ENCODE measurements at regions not wholly inside any gene's neighbourhood (a gene's known extent, or its start where the extent isn't known, plus 50 kb on each side); places are given as distances from the start of the nearest gene placed in this dataset.

DNA sequence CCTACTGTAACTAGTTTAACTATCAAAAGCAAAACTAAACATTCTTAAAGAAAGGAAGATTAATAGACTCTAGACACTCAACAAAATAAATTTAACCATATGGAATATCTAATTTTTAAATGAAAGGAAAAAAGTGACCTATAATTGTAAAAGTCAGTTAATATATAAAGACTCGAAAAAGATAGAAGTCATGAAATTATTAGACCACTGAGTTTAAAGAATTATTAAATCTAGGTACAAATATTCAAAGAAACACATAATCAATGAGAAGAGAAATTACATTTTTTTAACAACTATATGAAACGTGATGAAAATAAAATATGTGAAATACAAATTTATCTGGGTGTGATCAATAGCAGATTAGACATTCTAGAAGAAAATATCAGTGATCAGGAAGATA is 706.8 kb upstream of the PCDH20 start:
- Histone ChIP-seq H3K9ac (ENCODE audit: low read length) (no peak overlapping the region), H2AFZ (ENCODE audit: low read depth, low read length) (no peak overlapping the region), H3K4me2 (ENCODE audit: low read length) (no peak overlapping the region), H3K4me3 (ENCODE audit: insufficient read depth, low read depth, low read length) (no peak overlapping the region), H3K36me3 (ENCODE audit: insufficient read depth, low read length) (no peaks in the 10 kb centered on the region), H4K20me1 (ENCODE audit: insufficient read depth, low read length) (no peaks in the 10 kb centered on the region), H3K4me1 (ENCODE audit: insufficient read depth, low read length) (no peaks in the 10 kb centered on the region), H3K27ac (ENCODE audit: low read depth, low read length) (no peak overlapping the region), H3K27me3 (ENCODE audit: insufficient read depth, low read length) (no peaks in the 10 kb centered on the region), H3K9me3 (ENCODE audit: insufficient read depth, low read depth, low read length) (no peaks in the 10 kb centered on the region), H3K79me2 (ENCODE audit: insufficient read depth, low read length) (no peaks in the 10 kb centered on the region)
- Mint-ChIP-seq H3K4me3 (ENCODE audit: unreplicated experiment) (no peak overlapping the region), H3K27ac (ENCODE audit: unreplicated experiment) (no peak overlapping the region), H3K4me1 (ENCODE audit: low read depth, unreplicated experiment) (no peaks in the 10 kb centered on the region), H3K36me3 (ENCODE audit: low read depth, unreplicated experiment) (no peaks in the 10 kb centered on the region), H3K27me3 (ENCODE audit: low read depth, unreplicated experiment) (no peaks in the 10 kb centered on the region), H3K9me3 (ENCODE audit: unreplicated experiment) (no peaks in the 10 kb centered on the region)
- no peak for FAIRE-seq
- DNase-seq (ENCODE audit: low read depth) = no peak
- TF ChIP-seq, protein P1, sequence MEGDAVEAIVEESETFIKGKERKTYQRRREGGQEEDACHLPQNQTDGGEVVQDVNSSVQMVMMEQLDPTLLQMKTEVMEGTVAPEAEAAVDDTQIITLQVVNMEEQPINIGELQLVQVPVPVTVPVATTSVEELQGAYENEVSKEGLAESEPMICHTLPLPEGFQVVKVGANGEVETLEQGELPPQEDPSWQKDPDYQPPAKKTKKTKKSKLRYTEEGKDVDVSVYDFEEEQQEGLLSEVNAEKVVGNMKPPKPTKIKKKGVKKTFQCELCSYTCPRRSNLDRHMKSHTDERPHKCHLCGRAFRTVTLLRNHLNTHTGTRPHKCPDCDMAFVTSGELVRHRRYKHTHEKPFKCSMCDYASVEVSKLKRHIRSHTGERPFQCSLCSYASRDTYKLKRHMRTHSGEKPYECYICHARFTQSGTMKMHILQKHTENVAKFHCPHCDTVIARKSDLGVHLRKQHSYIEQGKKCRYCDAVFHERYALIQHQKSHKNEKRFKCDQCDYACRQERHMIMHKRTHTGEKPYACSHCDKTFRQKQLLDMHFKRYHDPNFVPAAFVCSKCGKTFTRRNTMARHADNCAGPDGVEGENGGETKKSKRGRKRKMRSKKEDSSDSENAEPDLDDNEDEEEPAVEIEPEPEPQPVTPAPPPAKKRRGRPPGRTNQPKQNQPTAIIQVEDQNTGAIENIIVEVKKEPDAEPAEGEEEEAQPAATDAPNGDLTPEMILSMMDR (IDR thresholded peaks at IDR 0.05; ENCODE audit: insufficient read depth, low read depth, low read length) = no peak
- no peak for TF ChIP-seq EZH2 (IDR thresholded peaks at IDR 0.05; ENCODE audit: insufficient read depth, low read length)

DNA sequence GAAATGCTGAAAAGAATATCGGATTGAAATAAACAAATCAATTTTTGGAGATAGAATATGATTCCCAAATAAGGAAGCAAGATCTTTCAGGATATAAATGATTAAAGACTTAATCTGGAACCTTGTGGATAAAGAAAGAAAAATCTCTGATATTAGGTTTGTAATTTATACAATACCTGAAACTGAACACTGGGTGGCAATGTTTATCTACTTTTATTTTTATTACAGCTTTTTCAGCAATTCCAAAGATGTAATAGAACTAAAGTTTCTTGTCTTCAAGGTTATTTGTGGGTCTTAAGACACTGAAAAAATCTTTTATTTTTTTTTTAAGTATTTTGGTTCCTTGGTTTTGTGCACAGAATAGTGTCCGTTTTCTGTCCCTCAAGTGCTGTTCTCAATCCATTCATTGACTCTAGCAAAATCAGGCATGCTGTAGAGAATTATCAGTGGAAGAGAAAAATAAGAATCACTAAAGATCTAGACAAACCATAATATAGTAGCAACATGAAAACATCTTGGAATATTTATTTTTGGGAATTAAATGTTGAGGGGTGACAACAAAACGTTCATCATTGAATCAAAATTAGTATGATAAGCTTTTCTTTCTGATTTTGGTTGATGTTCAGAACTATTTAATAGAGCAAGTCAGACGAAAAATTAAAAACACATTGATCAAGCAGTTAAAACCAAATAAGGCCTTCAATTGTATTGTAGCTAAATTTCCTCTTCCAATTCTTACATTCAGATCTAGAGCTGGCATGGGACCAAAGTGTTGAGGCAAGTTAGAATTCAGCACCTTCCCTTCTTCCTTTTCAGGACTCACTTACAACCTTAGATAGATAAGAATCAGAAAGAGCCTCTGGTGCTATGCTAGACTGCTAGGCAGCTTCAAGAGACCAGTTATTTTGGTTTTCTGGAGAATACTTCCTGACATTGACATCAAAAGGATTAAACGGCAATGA is 704.4 kb upstream of the PCDH20 start:
- no peaks in the 10 kb centered on the region for H3K36me3 ChIP-seq (ENCODE audit: insufficient read depth, low read length)
- no peak overlapping the region for H3K4me3 Mint-ChIP-seq (ENCODE audit: unreplicated experiment)
- TF ChIP-seq, protein P1 (IDR thresholded peaks at IDR 0.05; ENCODE audit: insufficient read depth, low read depth, low read length) = no peak
- TF ChIP-seq EZH2 (IDR thresholded peaks at IDR 0.05; ENCODE audit: insufficient read depth, low read length) = no peak
- FAIRE-seq (no peak), DNase-seq (ENCODE audit: low read depth) (peak; percentile 0)
- no peaks in the 10 kb centered on the region for H3K4me1 Mint-ChIP-seq (ENCODE audit: low read depth, unreplicated experiment)
- H4K20me1 ChIP-seq (ENCODE audit: insufficient read depth, low read length) = no peaks in the 10 kb centered on the region
- H3K27ac ChIP-seq (ENCODE audit: low read depth, low read length) = no peak overlapping the region
- H2AFZ ChIP-seq (ENCODE audit: low read depth, low read length) = no peak overlapping the region
- no peak overlapping the region for H3K9ac ChIP-seq (ENCODE audit: low read length)
- H3K27me3 Mint-ChIP-seq (ENCODE audit: low read depth, unreplicated experiment) = no peaks in the 10 kb centered on the region
- H3K4me2 ChIP-seq (ENCODE audit: low read length) = no peak overlapping the region
- H3K4me3 ChIP-seq (ENCODE audit: insufficient read depth, low read depth, low read length) = no peak overlapping the region
- no peaks in the 10 kb centered on the region for H3K9me3 Mint-ChIP-seq (ENCODE audit: unreplicated experiment)
- no peaks in the 10 kb centered on the region for H3K79me2 ChIP-seq (ENCODE audit: insufficient read depth, low read length)
- no peaks in the 10 kb centered on the region for H3K4me1 ChIP-seq (ENCODE audit: insufficient read depth, low read length)
- H3K36me3 Mint-ChIP-seq (ENCODE audit: low read depth, unreplicated experiment) = no peaks in the 10 kb centered on the region
- H3K27me3 ChIP-seq (ENCODE audit: insufficient read depth, low read length) = no peaks in the 10 kb centered on the region
- H3K9me3 ChIP-seq (ENCODE audit: insufficient read depth, low read depth, low read length) = no peaks in the 10 kb centered on the region
- no peak overlapping the region for H3K27ac Mint-ChIP-seq (ENCODE audit: unreplicated experiment)

DNA sequence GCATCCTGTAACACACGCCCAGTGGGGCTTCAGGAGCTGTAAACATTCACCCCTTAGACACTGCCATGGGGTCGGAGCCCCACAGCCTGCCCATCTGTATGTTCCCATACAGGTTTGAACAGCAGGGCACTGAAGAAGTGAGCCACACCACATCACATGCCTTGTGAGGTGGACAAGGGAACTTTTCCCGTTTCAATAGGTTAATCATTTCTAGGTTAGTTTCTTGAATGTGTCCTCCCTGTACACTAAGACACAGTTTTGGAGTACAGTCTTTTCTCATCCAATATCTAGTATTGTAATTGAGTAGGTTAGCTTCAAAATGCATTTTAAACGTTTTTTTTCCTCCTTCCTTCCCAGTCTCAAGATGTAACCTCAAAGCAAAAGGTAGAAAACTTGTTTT is 700.2 kb upstream of the PCDH20 start:
- Histone ChIP-seq H3K4me3 (ENCODE audit: insufficient read depth, low read depth, low read length) (no peak overlapping the region), H4K20me1 (ENCODE audit: insufficient read depth, low read length) (no peaks in the 10 kb centered on the region), H2AFZ (ENCODE audit: low read depth, low read length) (no peak overlapping the region), H3K27ac (ENCODE audit: low read depth, low read length) (no peak overlapping the region), H3K36me3 (ENCODE audit: insufficient read depth, low read length) (no peaks in the 10 kb centered on the region), H3K4me1 (ENCODE audit: insufficient read depth, low read length) (no peaks in the 10 kb centered on the region), H3K27me3 (ENCODE audit: insufficient read depth, low read length) (no peaks in the 10 kb centered on the region), H3K9me3 (ENCODE audit: insufficient read depth, low read depth, low read length) (no peaks in the 10 kb centered on the region), H3K9ac (ENCODE audit: low read length) (no peak overlapping the region), H3K79me2 (ENCODE audit: insufficient read depth, low read length) (no peaks in the 10 kb centered on the region), H3K4me2 (ENCODE audit: low read length) (no peak overlapping the region)
- H3K27me3 Mint-ChIP-seq (ENCODE audit: low read depth, unreplicated experiment) = no peaks in the 10 kb centered on the region
- no peaks in the 10 kb centered on the region for H3K9me3 Mint-ChIP-seq (ENCODE audit: unreplicated experiment)
- H3K36me3 Mint-ChIP-seq (ENCODE audit: low read depth, unreplicated experiment) = no peaks in the 10 kb centered on the region
- TF ChIP-seq, protein P1 (IDR thresholded peaks at IDR 0.05; ENCODE audit: insufficient read depth, low read depth, low read length) = no peak
- TF ChIP-seq EZH2 (IDR thresholded peaks at IDR 0.05; ENCODE audit: insufficient read depth, low read length) = no peak
- FAIRE-seq (no peak), DNase-seq (ENCODE audit: low read depth) (no peak)
- no peak overlapping the region for H3K4me3 Mint-ChIP-seq (ENCODE audit: unreplicated experiment)
- H3K4me1 Mint-ChIP-seq (ENCODE audit: low read depth, unreplicated experiment) = peaks cover 2% of the 10 kb centered on the region
- no peak overlapping the region for H3K27ac Mint-ChIP-seq (ENCODE audit: unreplicated experiment)

Measured in astrocyte (in vitro differentiated cells and primary cell).